MM.1S (cell line): ENCODE measurements at regions not wholly inside any gene's neighbourhood (a gene's known extent, or its start where the extent isn't known, plus 50 kb on each side); places are given as distances from the start of the nearest gene placed in this dataset.

Source experiments
- DNase-seq: peaks from one replicate; pipeline ENCODE4 v3.0.0-alpha.2; 2015
- H2AFZ ChIP-seq: fragments of 300-600 bp; sonication (generic); 2 replicates; pipeline ENCODE4 v1.6.0; 2016; ENCODE audit warnings: antibody characterized with exemption, low read length
- H3F3A ChIP-seq: fragments of 300-600 bp; sonication (generic); 2 replicates; pipeline ENCODE4 v1.6.1; 2016; ENCODE audit warnings: mild to moderate bottlenecking, antibody characterized with exemption, low read length, moderate library complexity, mixed read lengths; ENCODE audit not compliant: insufficient read depth
- H3K27ac ChIP-seq: fragments of 300-600 bp; sonication (generic); 2 replicates; pipeline ENCODE4 v1.5.1; 2016; ENCODE audit warnings: mild to moderate bottlenecking, low read length
- H3K27me3 ChIP-seq: fragments of 300-600 bp; sonication (generic); replicated peaks from 2 replicates; pipeline ENCODE4 v1.6.0; 2016; ENCODE audit warnings: low read length; ENCODE audit not compliant: insufficient read depth
- H3K36me3 ChIP-seq: fragments of 300-600 bp; sonication (generic); replicated peaks from 2 replicates; pipeline ENCODE4 v1.6.1; 2016; ENCODE audit warnings: mild to moderate bottlenecking, low read length, mixed read lengths; ENCODE audit not compliant: insufficient read depth
- H3K4me1 ChIP-seq: fragments of 300-600 bp; sonication (generic); 2 replicates; pipeline ENCODE4 v1.6.1; 2016; ENCODE audit warnings: low read length, mixed read lengths
- H3K4me2 ChIP-seq: fragments of 300-600 bp; sonication (generic); 2 replicates; pipeline ENCODE4 v1.6.0; 2016; ENCODE audit warnings: low read depth, low read length
- H3K4me3 ChIP-seq: fragments of 300-600 bp; sonication (generic); 2 replicates; pipeline ENCODE4 v1.5.1; 2016; ENCODE audit warnings: low read length, mixed read lengths
- H3K79me2 ChIP-seq: fragments of 300-600 bp; sonication (generic); 2 replicates; pipeline ENCODE4 v1.6.1; 2016; ENCODE audit warnings: mixed run types, low read length, mixed read lengths
- H3K9ac ChIP-seq: fragments of 300-600 bp; sonication (generic); 2 replicates; pipeline ENCODE4 v1.6.1; 2016; ENCODE audit warnings: low read length, mixed read lengths
- H3K9me2 ChIP-seq: fragments of 300-600 bp; sonication (generic); replicated peaks from 2 replicates; pipeline ENCODE4 v1.6.1; 2016; ENCODE audit warnings: mild to moderate bottlenecking, low read length, mixed read lengths; ENCODE audit not compliant: insufficient read depth
- H3K9me3 ChIP-seq: fragments of 300-600 bp; sonication (generic); replicated peaks from 2 replicates; pipeline ENCODE4 v1.6.1; 2016; ENCODE audit warnings: mild to moderate bottlenecking, low read length, mixed read lengths; ENCODE audit not compliant: insufficient read depth
- H4K20me1 ChIP-seq: fragments of 300-600 bp; sonication (generic); 2 replicates; pipeline ENCODE4 v1.6.1; 2016; ENCODE audit warnings: mild to moderate bottlenecking, low read length, moderate library complexity, mixed read lengths; ENCODE audit not compliant: insufficient read depth
- CTCF ChIP-seq: fragments of 300-600 bp; sonication (generic); IDR thresholded peaks from 2 replicates; pipeline ENCODE4 v1.5.1; 2016; ENCODE audit warnings: antibody characterized with exemption, low read length, mixed read lengths
- EZH2 ChIP-seq: fragments of 300-600 bp; sonication (generic); optimal IDR thresholded peaks from 2 replicates; pipeline ENCODE3; 2017; ENCODE audit warnings: low read depth, mild to moderate bottlenecking, antibody characterized with exemption, low read length, mixed read lengths
- EZH2phosphoT487 ChIP-seq: fragments of 300-600 bp; sonication (generic); IDR thresholded peaks from 2 replicates; pipeline ENCODE4 v1.6.1; 2018; ENCODE audit warnings: antibody characterized with exemption, low read length

GRCh38 chr14:104432611-104433231, 146.8 kb upstream of the C14orf180 start:
- DNase-seq, result no peak
- no peak overlapping the region for H3K4me2 ChIP-seq
- no peaks in the 10 kb centered on the region for H3K79me2 ChIP-seq
- no peaks in the 10 kb centered on the region for H3K36me3 ChIP-seq
- H3F3A ChIP-seq, result no peaks in the 10 kb centered on the region
- no peaks in the 10 kb centered on the region; the same call in 1 of the 2 replicates for H3K27me3 ChIP-seq
- no peaks in the 10 kb centered on the region for H3K9me3 ChIP-seq
- no peaks in the 10 kb centered on the region for H3K4me1 ChIP-seq
- H4K20me1 ChIP-seq, result no peaks in the 10 kb centered on the region
- H2AFZ ChIP-seq, result no peak overlapping the region
- H3K9ac ChIP-seq, result no peak overlapping the region
- TF ChIP-seq EZH2 (no peak), CTCF (no peak), EZH2phosphoT487 (no peak)
- H3K9me2 ChIP-seq, result no peaks in the 10 kb centered on the region
- no peak overlapping the region for H3K4me3 ChIP-seq
- no peak overlapping the region for H3K27ac ChIP-seq

GRCh38 chr14:104433401-104434213, 146.0 kb upstream of the C14orf180 start:
- Histone ChIP-seq H3K9me2 (no peaks in the 10 kb centered on the region), H3K4me1 (no peaks in the 10 kb centered on the region)
- TF ChIP-seq EZH2 (no peak), EZH2phosphoT487 (no peak), CTCF (no peak)

GRCh38 chr14:104434214-104435076, 145.1 kb upstream of the C14orf180 start:
- Histone ChIP-seq H3K4me3 (no peak overlapping the region), H3K9ac (no peak overlapping the region), H3F3A (no peaks in the 10 kb centered on the region), H3K4me2 (no peak overlapping the region), H3K27ac (no peak overlapping the region), H3K9me3 (no peaks in the 10 kb centered on the region), H3K9me2 (no peaks in the 10 kb centered on the region), H2AFZ (no peak overlapping the region), H3K4me1 (no peaks in the 10 kb centered on the region), H3K36me3 (no peaks in the 10 kb centered on the region), H3K27me3 (peaks cover 12% of the 10 kb centered on the region), H3K79me2 (no peaks in the 10 kb centered on the region), H4K20me1 (no peaks in the 10 kb centered on the region)
- no peak for DNase-seq
- TF ChIP-seq EZH2phosphoT487 (no peak), CTCF (no peak), EZH2 (no peak)

More at GRCh38 chr14:104433401-104434213, 146.0 kb upstream of the C14orf180 start:
- Histone ChIP-seq H3K79me2 (no peaks in the 10 kb centered on the region), H2AFZ (no peak overlapping the region), H3K27ac (no peak overlapping the region), H3K4me2 (no peak overlapping the region), H4K20me1 (no peaks in the 10 kb centered on the region), H3K27me3 (peaks cover 6% of the 10 kb centered on the region), H3K4me3 (no peak overlapping the region), H3K9me3 (no peaks in the 10 kb centered on the region), H3K36me3 (no peaks in the 10 kb centered on the region), H3K9ac (no peak overlapping the region), H3F3A (no peaks in the 10 kb centered on the region)
- no peak for DNase-seq
